Occipital lobe (tissue), 1 donor: ENCODE measurements at regions not wholly inside any gene's neighbourhood (a gene's known extent, or its start where the extent isn't known, plus 50 kb on each side); places are given as distances from the start of the nearest gene placed in this dataset.

Source experiments
- DNase-seq: peaks from one replicate; lab custom pipeline; 2025; lab: John Stamatoyannopoulos, UW

DNA sequence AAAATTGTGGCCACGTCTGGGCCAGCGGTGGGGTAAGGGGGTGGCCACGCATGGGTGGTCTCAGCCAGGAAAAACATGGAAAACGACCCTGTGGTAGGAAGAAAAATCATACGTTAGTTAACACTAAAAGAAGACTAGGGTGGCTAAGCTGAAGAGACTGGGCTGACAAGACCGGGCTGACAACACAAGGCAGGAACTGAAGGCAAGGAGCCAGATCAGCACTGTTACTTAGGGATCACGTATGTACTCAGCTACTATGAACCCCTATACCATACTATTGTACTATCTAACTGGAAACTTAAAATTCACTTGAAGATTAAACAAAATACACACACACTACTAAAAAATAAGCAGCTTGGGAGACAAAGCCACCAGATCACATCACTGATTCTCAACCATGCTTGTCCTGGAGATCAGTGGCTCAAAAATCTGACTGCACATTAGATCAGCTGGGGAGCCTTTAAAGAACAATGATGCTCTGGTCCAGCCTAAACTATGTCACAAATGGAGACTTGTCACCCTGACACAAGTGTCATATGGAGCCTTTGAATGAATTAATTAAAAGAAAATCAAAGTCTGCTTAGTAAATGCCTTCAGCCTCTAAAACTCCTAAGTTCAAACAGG, 442.2 kb downstream of the SHQ1 start:
- no peak for DNase-seq

GRCh38 chr3:72401005-72401545, 447.2 kb downstream of the SHQ1 start:
- DNase-seq = no peak

DNA sequence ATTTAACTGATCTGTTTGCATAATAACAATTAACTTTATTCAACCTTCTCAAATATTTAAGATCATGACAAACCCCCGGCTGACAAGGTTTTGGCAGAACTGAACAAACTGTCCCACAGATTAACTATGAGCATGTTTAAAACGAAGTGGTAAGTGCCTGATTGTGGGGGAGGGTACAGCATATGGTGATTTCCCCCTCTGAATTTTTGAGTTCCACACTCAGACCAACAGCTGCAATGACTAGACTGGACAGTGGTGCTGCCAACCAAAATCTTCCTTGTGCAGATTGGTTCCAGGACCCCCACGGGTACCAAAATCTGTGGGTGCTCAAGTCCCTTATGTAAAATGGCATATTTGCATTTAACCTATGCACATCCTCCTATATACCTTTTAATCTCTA, 449.5 kb downstream of the SHQ1 start:
- DNase-seq = no peak

DNA sequence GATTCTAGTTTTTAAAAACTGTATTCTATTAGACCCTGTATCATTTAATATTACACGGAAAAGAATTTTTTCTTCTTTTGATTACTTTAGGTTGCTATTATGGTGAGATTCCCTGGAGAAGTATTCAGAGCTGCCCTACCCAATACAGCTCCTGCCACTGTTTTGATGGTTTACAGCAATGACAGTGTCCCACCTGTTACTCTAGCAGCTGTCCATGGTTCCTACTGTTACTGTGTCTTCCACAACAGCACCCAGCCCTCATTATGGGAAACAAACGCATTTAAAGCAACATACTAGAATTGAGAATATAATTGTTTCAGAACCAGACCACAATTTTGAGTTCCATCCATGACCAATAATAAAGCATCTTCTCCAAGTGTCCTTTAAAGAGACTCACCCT, 450.7 kb downstream of the SHQ1 start:
- no peak for DNase-seq

GRCh38 chr3:72396899-72397298, 451.3 kb downstream of the SHQ1 start:
- no peak for DNase-seq

DNA sequence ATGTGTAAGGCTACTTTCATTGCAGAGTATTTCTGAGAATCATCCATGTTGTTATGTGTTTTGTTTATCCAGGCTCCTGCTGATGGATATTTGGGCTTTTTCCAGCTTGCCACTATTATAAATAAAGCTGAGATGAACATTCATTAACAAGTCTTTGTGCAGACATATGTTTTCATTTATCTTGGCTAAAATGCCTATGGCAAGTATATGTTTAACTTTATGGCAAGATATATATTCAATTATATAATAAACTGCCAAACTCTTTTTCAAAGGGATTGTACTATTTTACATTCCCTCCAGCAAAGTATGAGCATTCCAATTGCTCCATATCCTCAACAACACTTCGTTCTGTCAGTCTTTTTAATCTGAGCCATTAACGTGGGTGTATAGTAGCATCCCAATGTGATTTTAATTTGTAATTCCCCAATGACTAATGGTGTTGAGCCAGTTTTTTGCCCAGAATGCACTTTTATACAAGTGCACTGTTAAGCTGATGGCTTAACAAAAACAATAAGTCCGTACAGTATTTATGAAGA, 452.4 kb downstream of the SHQ1 start:
- DNase-seq = no peak

DNA sequence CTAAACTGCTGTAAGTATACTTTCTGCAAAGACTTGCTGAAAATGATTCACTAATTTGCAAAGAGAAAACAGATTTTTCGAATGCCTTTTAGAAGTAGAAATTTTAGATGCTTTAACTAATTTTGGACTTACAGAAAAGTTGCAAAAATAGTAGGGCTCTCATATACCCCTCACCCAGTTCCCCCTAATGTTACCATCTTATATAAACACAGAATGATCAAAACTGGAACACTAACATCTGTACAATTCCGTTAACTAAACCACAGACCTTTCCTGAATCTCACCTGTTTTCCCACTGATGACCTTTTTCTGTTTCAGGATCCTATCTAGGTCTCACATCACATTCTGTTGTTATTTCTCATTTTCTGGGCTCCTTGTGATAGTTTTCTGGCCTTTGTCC, 454.8 kb downstream of the SHQ1 start:
- DNase-seq = no peak

DNA sequence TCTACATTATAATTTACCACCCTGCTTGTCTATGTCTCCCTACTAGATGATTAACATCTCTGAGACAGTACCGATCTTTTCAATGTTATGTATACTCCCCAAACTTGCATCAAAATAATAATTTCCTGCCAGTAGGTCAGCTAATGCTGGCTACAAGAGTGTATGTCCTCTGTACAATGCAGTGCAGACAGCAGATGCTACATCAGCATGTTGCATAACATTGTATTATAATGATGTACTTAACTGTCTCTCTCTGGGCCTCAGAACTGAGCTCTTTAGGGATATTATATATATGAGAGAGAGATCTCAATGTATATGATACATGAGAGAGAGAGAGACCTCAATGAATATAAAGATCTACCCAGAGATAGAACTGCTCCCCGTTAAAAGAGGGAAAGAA, 456.6 kb downstream of the SHQ1 start:
- no peak for DNase-seq

DNA sequence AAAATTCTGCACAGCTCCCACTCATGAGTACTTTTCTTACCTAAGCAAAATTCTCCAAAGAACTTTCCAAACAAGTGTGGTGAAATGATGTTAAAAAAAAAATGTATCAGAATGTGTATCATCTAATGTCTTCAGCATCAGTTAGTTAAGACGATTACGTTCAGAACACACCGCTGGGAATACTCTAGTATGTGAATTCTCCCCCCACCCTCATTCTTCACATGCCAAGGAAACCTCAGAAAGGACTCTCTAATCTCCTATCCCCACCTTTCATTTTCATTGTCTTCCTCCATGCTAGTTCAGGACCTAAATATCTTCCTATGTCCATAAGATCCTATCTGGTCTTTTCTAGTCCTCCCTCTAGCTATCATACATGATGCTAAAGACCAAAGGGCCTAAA, 457.4 kb downstream of the SHQ1 start:
- DNase-seq = no peak

- DNase-seq = no peak
These were observed 459.6 kb downstream of the SHQ1 start for GRCh38 chr3:72388644-72389043.

DNA sequence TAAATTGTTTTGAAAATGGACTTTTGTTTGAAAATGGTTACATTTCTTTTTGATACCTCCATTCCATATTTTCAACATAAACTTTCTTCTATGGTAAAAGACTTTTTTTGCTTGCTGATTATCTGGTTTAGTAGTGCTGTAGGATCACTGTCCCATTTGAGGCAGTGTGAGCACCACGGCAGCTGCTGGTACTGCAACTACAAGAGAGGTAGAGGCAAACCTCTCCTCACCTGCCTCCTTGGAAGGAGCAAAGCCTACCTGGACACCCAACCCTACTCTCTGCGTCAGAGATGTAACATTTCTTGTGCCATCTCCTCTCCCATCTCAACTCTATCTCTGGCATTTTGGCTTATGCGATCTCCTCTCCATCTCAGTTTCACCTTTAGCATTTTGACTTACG, 460.1 kb downstream of the SHQ1 start:
- no peak for DNase-seq

- DNase-seq = no peak
These were observed 461.8 kb downstream of the SHQ1 start for GRCh38 chr3:72386327-72387000.

- DNase-seq = no peak
These were observed 463.1 kb downstream of the SHQ1 start for GRCh38 chr3:72385167-72385566.

DNA sequence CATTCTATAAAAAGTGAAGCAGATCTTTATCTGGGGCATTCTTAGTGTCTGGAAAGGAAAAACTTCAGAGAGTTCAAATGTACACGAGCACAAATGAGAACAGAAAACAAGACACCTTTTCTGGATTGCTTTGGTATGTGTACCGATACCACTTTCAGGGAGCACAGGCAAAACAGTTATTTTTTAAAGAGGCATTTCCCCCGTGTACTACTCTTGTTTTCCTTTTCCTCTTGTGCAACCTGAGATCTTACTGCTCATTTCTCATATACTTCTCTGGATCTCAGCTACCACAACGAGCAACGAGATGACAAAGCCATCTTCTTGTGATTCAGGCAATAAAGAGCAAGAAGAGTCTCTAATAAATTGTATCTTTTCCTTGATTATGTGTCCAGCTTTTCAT, 463.6 kb downstream of the SHQ1 start:
- no peak for DNase-seq

DNA sequence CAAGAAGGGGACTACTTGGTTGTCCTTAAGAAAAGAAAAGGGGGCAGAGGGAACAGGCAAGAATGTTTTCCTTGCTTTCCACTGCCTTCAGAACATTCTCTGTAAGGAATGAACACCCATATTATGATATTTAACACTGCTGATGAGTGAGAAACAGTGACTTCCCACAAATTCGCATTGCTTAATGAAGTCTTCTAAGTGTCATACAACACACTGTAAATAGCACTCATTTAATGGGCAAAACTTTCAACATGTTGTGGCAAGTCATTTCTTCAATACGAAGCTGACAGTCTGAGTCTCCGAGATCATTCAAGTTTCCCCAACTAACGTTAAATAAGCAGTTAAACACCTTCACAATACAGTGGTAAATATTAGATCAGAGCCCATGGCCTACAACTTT, 464.4 kb downstream of the SHQ1 start:
- DNase-seq = no peak

GRCh38 chr3:72383230-72383629, 465.0 kb downstream of the SHQ1 start:
- DNase-seq = no peak

- no peak for DNase-seq
These were observed 465.8 kb downstream of the SHQ1 start for GRCh38 chr3:72382460-72382859.

- DNase-seq = no peak
These were observed 466.7 kb downstream of the SHQ1 start for GRCh38 chr3:72381584-72381983.

- DNase-seq = no peak
These were observed 467.3 kb downstream of the SHQ1 start for GRCh38 chr3:72380711-72381493.

DNA sequence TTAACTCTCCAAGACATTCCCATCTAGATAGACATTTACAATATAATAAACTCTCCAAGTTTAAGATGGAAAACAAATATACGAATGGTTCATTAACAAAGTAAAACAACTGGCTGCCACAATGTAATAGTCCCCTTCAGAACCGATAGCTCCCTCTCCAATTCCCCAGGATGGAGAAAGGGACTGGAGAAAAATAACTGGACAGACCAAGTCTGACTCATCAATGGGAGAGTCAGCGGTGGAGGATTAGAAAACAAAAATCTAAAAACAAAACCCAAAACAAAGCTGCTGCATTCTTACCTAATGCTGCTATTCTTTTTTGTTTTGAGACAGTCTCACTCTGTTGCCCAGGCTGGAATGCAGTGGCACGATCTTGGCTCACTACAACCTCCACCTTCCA, 468.1 kb downstream of the SHQ1 start:
- no peak for DNase-seq

DNA sequence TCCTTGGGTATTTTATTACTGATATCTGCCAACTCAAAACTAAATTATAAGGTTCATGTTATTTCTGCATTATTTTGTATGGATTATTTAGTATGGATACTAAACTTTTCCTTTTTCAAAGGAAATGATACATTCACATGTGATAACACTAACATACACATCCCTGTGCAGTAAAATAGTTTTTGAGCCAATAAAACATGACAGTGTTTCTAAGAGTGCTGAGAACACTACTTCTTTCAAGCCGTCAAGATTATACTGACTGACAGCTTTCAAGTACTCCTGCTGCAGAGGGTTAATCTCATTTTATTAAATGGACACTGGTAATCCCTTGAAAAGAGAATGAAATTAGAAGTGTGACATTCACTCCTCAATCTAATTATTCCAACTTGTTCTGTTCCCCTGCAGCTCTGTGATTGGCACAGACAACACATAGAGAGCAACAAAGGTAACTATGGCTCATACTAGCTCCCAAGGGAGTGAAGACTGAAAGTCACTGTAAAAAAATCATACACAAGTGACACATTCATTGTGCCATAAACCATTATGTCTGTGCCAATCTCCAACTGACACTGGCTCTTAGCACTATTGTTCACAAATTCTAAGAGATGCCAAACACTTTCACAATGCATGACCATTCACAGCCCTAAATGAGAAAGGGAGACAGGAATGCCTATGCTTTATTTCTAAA, 468.6 kb downstream of the SHQ1 start:
- DNase-seq = no peak

- DNase-seq = no peak
These were observed 470.0 kb downstream of the SHQ1 start for GRCh38 chr3:72378287-72378686.
